Left ventricle myocardium inferior (tissue), 1 donor: ENCODE measurements at regions not wholly inside any gene's neighbourhood (a gene's known extent, or its start where the extent isn't known, plus 50 kb on each side); places are given as distances from the start of the nearest gene placed in this dataset.

ENCODE experiments used
- DNase-seq: peaks from one replicate; pipeline ENCODE4 v3.0.0-alpha.2; 2020
- H3K27ac ChIP-seq: fragments of 200-600 bp; replicated peaks from 2 replicates; pipeline ENCODE4 v1.8.0; 2021
- H3K27me3 ChIP-seq: fragments of 200-600 bp; 2 replicates; pipeline ENCODE4 v1.8.0; 2021; ENCODE audit warnings: low read depth
- H3K36me3 ChIP-seq: fragments of 200-600 bp; 2 replicates; pipeline ENCODE4 v1.8.0; 2021
- H3K4me1 ChIP-seq: fragments of 200-600 bp; 2 replicates; pipeline ENCODE4 v1.8.0; 2021
- H3K4me3 ChIP-seq: fragments of 200-600 bp; 2 replicates; pipeline ENCODE4 v1.8.0; 2021; ENCODE audit warnings: mild to moderate bottlenecking, moderate library complexity
- H3K9me3 ChIP-seq: fragments of 200-600 bp; replicated peaks from 2 replicates; pipeline ENCODE4 v1.8.0; 2021
- intact Hi-C: fragments of 100-400 bp; cut with micrococcal nuclease; formaldehyde crosslinking; loops from one replicate; pipeline ENCODE4 v1.11.0; 2022
- TF ChIP-seq, protein P1 (sequence below): fragments of 200-600 bp; IDR thresholded peaks from 2 replicates; pipeline ENCODE4 v1.8.0; 2021; ENCODE audit warnings: antibody characterized with exemption, mild to moderate bottlenecking, borderline replicate concordance
- donor health status: DM: no; HTN: yes; CAD: no; lungs with severe emphysema.

DNA sequence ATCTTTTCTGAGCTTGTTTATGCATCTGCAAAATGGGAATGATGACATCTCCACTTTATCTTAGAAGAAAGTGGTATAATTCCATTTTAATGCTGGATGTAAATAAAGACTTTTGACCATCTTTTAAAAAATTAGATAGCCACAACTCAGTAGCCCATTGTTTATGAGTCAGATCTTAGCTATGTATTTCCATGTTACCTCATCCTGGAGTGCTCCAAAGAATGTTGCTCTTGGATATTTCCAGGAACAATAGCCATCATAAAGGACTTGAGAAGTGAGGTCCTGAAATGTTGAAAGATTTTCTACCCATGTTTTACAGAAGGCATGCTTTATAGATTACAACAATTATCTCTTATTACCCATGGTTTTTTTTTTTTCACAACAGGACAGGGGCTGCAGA is 229.3 kb upstream of the EDNRB start:
- intact Hi-C loops = no loop called here

DNA sequence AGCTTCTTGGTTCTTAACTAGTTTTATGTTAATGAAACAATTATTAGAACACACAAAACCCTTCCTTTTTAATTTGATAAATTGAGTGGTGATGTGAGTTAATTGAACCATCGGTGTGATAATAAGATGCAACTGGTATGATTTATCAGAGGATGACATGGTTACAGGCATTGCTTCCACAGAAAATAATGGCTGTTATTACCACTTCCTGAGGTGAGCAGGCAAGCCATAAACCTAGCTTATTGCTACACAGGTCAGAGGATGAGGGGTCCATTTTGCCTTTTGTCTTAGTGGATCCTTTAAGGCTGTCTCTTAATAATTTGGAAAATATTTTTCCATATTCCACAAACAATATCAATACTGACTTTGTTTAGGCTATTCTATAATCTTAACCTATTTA is 226.6 kb upstream of the EDNRB start:
- no peak for DNase-seq
- intact Hi-C loops = no loop called here
- no peaks in the 10 kb centered on the region for H3K9me3 ChIP-seq
- H3K27ac ChIP-seq = no peak overlapping the region
- H3K4me1 ChIP-seq = no peaks in the 10 kb centered on the region
- H3K36me3 ChIP-seq = no peaks in the 10 kb centered on the region
- no peak overlapping the region for H3K4me3 ChIP-seq
- H3K27me3 ChIP-seq = no peaks in the 10 kb centered on the region
- TF ChIP-seq, protein P1, sequence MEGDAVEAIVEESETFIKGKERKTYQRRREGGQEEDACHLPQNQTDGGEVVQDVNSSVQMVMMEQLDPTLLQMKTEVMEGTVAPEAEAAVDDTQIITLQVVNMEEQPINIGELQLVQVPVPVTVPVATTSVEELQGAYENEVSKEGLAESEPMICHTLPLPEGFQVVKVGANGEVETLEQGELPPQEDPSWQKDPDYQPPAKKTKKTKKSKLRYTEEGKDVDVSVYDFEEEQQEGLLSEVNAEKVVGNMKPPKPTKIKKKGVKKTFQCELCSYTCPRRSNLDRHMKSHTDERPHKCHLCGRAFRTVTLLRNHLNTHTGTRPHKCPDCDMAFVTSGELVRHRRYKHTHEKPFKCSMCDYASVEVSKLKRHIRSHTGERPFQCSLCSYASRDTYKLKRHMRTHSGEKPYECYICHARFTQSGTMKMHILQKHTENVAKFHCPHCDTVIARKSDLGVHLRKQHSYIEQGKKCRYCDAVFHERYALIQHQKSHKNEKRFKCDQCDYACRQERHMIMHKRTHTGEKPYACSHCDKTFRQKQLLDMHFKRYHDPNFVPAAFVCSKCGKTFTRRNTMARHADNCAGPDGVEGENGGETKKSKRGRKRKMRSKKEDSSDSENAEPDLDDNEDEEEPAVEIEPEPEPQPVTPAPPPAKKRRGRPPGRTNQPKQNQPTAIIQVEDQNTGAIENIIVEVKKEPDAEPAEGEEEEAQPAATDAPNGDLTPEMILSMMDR = no peak

More for the DNA sequence above, 229.3 kb upstream of the EDNRB start:
- DNase-seq = no peak
- Histone ChIP-seq H3K36me3 (no peaks in the 10 kb centered on the region), H3K27me3 (no peaks in the 10 kb centered on the region), H3K4me1 (no peaks in the 10 kb centered on the region), H3K27ac (no peak overlapping the region), H3K4me3 (no peak overlapping the region), H3K9me3 (peaks cover 2% of the 10 kb centered on the region)
- TF ChIP-seq, protein P1 = no peak

GRCh38 chr13:78139765-78140164 is 221.1 kb upstream of the EDNRB start:
- no peaks in the 10 kb centered on the region for H3K4me1 ChIP-seq
- no peaks in the 10 kb centered on the region for H3K27me3 ChIP-seq
- DNase-seq = no peak
- intact Hi-C loops = no loop called here
- H3K27ac ChIP-seq = no peak overlapping the region
- no peak overlapping the region for H3K4me3 ChIP-seq
- H3K9me3 ChIP-seq = no peaks in the 10 kb centered on the region
- H3K36me3 ChIP-seq = no peaks in the 10 kb centered on the region
- TF ChIP-seq, protein P1 = no peak

DNA sequence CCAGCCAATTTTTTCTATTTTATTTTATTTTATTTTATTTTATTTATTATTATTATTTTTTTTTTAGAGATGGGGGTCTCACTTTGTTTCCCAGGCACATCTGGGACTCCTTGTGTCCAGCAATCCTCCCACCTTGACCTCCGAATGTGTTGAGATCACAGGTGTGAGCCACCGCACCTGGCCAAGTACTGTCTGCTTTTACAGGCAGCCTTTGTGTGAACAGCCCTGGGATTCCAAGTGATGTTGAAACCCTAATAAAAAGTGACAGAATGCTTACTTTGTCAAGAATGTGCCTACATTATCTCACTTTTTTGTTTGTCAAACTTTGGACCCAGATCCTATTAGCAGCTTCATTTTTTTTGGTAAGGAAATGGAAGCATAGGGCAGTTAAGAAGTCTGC is 220.1 kb upstream of the EDNRB start:
- TF ChIP-seq, protein P1 = no peak
- Histone ChIP-seq H3K9me3 (no peaks in the 10 kb centered on the region), H3K4me1 (no peaks in the 10 kb centered on the region), H3K36me3 (no peaks in the 10 kb centered on the region), H3K27me3 (no peaks in the 10 kb centered on the region), H3K4me3 (no peak overlapping the region), H3K27ac (no peak overlapping the region)
- DNase-seq = no peak
- intact Hi-C loops = no loop called here

GRCh38 chr13:78137404-78138142 is 218.9 kb upstream of the EDNRB start:
- Histone ChIP-seq H3K36me3 (no peaks in the 10 kb centered on the region), H3K27ac (no peak overlapping the region), H3K4me3 (no peak overlapping the region), H3K9me3 (no peaks in the 10 kb centered on the region), H3K27me3 (no peaks in the 10 kb centered on the region), H3K4me1 (no peaks in the 10 kb centered on the region)
- DNase-seq = no peak
- TF ChIP-seq, protein P1 = peak; percentile 77
- intact Hi-C loops = loop anchor here (1.0 kb wide), 1 partner anchor 841 kb away; no protein-coding TSS in a partner anchor
